IMR-90 (cell line): ENCODE measurements at regions not wholly inside any gene's neighbourhood (a gene's known extent, or its start where the extent isn't known, plus 50 kb on each side); places are given as distances from the start of the nearest gene placed in this dataset.

Source experiments
- ATAC-seq: fragments of 200-7000 bp; cut with Tn5 transposase; 2 replicates; pipeline ENCODE4 v1.9.1; 2020; ENCODE audit warnings: low read depth, mild to moderate bottlenecking, moderate library complexity
- BruUV-seq: library from RNA; stranded (reverse); fragments of 400-500 nt; replicated peaks from 2 replicates; lab custom pipeline; 2021; lab: Mats Ljungman, UMichigan
- CTCF ChIA-PET: fragments of 300-600 bp; formaldehyde crosslinking; extraction: SDS; loops from one replicate; lab custom pipeline; 2021; ENCODE audit warnings: antibody characterized with exemption; lab: Yijun Ruan, JAX
- POLR2A ChIA-PET: fragments of 300-600 bp; sonication (Branson Sonifier 250); formaldehyde crosslinking; loops from one replicate; lab custom pipeline; 2022; ENCODE audit warnings: antibody characterized with exemption; ENCODE audit not compliant: unreplicated experiment; lab: Charles Lee
- DNase-seq: peaks from one replicate; pipeline ENCODE4 v3.0.0; 2013
- H2AFZ ChIP-seq: replicated peaks from 2 replicates; pipeline ENCODE3; 2013; ENCODE audit warnings: low read length, mild to moderate bottlenecking; ENCODE audit not compliant: poor library complexity
- H2AK5ac ChIP-seq: 2 replicates; pipeline ENCODE4 v1.6.1; 2013; ENCODE audit warnings: low read depth, low read length, inconsistent platforms
- H2AK9ac ChIP-seq: replicated peaks from 2 replicates; pipeline ENCODE3; 2013; ENCODE audit warnings: mild to moderate bottlenecking, low read depth, low read length, moderate library complexity; ENCODE audit not compliant: poor library complexity
- H2BK120ac ChIP-seq: 2 replicates; pipeline ENCODE4 v1.6.1; 2013; ENCODE audit warnings: low read depth, low read length, inconsistent platforms
- H2BK15ac ChIP-seq: 3 replicates; pipeline ENCODE4 v1.6.1; 2013; ENCODE audit warnings: low read depth, low read length, inconsistent platforms
- H2BK20ac ChIP-seq: 2 replicates; pipeline ENCODE4 v1.6.1; 2013; ENCODE audit warnings: low read depth, mild to moderate bottlenecking, inconsistent platforms, low read length, moderate library complexity
- H2BK5ac ChIP-seq: 2 replicates; pipeline ENCODE4 v1.6.1; 2013; ENCODE audit warnings: mild to moderate bottlenecking, low read depth, low read length, inconsistent platforms; ENCODE audit not compliant: poor library complexity, severe bottlenecking
- H3K14ac ChIP-seq: replicated peaks from 2 replicates; pipeline ENCODE4 v1.6.1; 2013; ENCODE audit warnings: low read depth, low read length, inconsistent platforms
- H3K18ac ChIP-seq: 2 replicates; pipeline ENCODE4 v1.6.1; 2013; ENCODE audit warnings: low read depth, low read length, control low read depth
- H3K23ac ChIP-seq: 2 replicates; pipeline ENCODE4 v1.6.1; 2013; ENCODE audit warnings: low read depth, low read length, inconsistent platforms
- H3K27ac ChIP-seq: 2 replicates; pipeline ENCODE4 v1.5.1; 2013; ENCODE audit warnings: mild to moderate bottlenecking, control low read depth, low read length; ENCODE audit not compliant: insufficient read depth
- H3K27me3 ChIP-seq: 2 replicates; pipeline ENCODE4 v1.6.1; 2013; ENCODE audit warnings: low read length; ENCODE audit not compliant: control insufficient read depth, insufficient read depth
- H3K36me3 ChIP-seq: 2 replicates; pipeline ENCODE4 v1.6.1; 2013; ENCODE audit warnings: low read length, mixed read lengths; ENCODE audit not compliant: control insufficient read depth, insufficient read depth
- H3K4ac ChIP-seq: 2 replicates; pipeline ENCODE4 v1.6.1; 2013; ENCODE audit warnings: low read depth, low read length, inconsistent platforms
- H3K4me1 ChIP-seq: 2 replicates; pipeline ENCODE4 v1.6.1; 2013; ENCODE audit warnings: low read length, mixed read lengths; ENCODE audit not compliant: control insufficient read depth, insufficient read depth
- H3K4me2 ChIP-seq: 2 replicates; pipeline ENCODE4 v1.6.1; 2013; ENCODE audit warnings: low read depth, mild to moderate bottlenecking, control low read depth, low read length, moderate library complexity
- H3K4me3 ChIP-seq: 2 replicates; pipeline ENCODE4 v1.5.1; 2013; ENCODE audit warnings: low read depth, mild to moderate bottlenecking, control low read depth, low read length, moderate library complexity; ENCODE audit not compliant: insufficient read depth
- H3K56ac ChIP-seq: 2 replicates; pipeline ENCODE4 v1.6.1; 2013; ENCODE audit warnings: low read length, inconsistent platforms; ENCODE audit not compliant: insufficient read depth; ENCODE audit errors: extremely low read depth
- H3K79me1 ChIP-seq, 2 experiments: 2 replicates each; pipeline ENCODE4 v1.6.1; 2013; ENCODE audit warnings: low read length in 2 of 2, inconsistent platforms in 1 of 2, low read depth in 1 of 2
- H3K9ac ChIP-seq: 2 replicates; pipeline ENCODE4 v1.6.1; 2013; ENCODE audit warnings: low read depth, low read length, control low read depth
- H3K9me1 ChIP-seq: 2 replicates; pipeline ENCODE4 v1.6.1; 2013; ENCODE audit warnings: low read length, inconsistent platforms; ENCODE audit not compliant: insufficient read depth
- H3K9me3 ChIP-seq: 2 replicates; pipeline ENCODE4 v1.6.1; 2013; ENCODE audit warnings: low read length; ENCODE audit not compliant: control insufficient read depth, insufficient read depth
- H4K20me1 ChIP-seq: 2 replicates; pipeline ENCODE4 v1.6.1; 2013; ENCODE audit warnings: low read length, inconsistent platforms; ENCODE audit not compliant: insufficient read depth
- H4K5ac ChIP-seq: 2 replicates; pipeline ENCODE4 v1.6.1; 2013; ENCODE audit warnings: mild to moderate bottlenecking, low read depth, low read length, control low read depth
- H4K8ac ChIP-seq, 2 experiments: 2 replicates each; pipeline ENCODE4 v1.6.1; 2013; ENCODE audit warnings: low read depth in 2 of 2, low read length in 2 of 2, control low read depth in 1 of 2, inconsistent platforms in 1 of 2
- H4K91ac ChIP-seq: 2 replicates; pipeline ENCODE4 v1.6.1; 2013; ENCODE audit warnings: low read depth, low read length, inconsistent platforms; ENCODE audit not compliant: insufficient read depth
- CEBPB ChIP-seq: IDR thresholded peaks from 2 replicates; pipeline ENCODE4 v1.6.1; 2012; ENCODE audit warnings: low read depth, low read length, improper control_type of control experiment
- CHD1 ChIP-seq: IDR thresholded peaks from 2 replicates; pipeline ENCODE4 v1.6.1; 2012; ENCODE audit warnings: low read depth, low read length, improper control_type of control experiment
- CTCF ChIP-seq: conservative IDR thresholded peaks from 2 replicates; pipeline ENCODE4 v1.5.1; 2012; ENCODE audit warnings: mild to moderate bottlenecking, low read depth, low read length, improper control_type of control experiment
- FOS ChIP-seq: fragments of 150-350 bp; IDR thresholded peaks from 2 replicates; pipeline ENCODE4 v1.6.1; 2016; ENCODE audit warnings: low read depth, low read length
- RCOR1 ChIP-seq: IDR thresholded peaks from 2 replicates; pipeline ENCODE4 v1.6.1; 2012; ENCODE audit warnings: mild to moderate bottlenecking, low read length, improper control_type of control experiment; ENCODE audit not compliant: insufficient replicate concordance
- WGBS, 2 experiments: methylation state at CpG; one replicate each; pipeline versions ENCODE4 v1.1.5 to v1.1.7; 2013; ENCODE audit warnings: missing lambda C conversion rate in 2 of 2; ENCODE audit not compliant: insufficient read length in 1 of 2; ENCODE audit errors: extremely low coverage in 2 of 2; 5-methylcytosine and 5-hydroxymethylcytosine counted together
- dilution Hi-C: fragments of 300-500 bp; cut with HindIII; formaldehyde crosslinking; loops from one replicate; pipeline ENCODE4 v1.14.3; 2018; ENCODE audit warnings: low sequenced_read_pairs; ENCODE audit not compliant: unreplicated experiment
- in situ Hi-C: fragments of 300-500 bp; cut with MboI; formaldehyde crosslinking; loops from 3 replicates; pipeline ENCODE4 v1.14.3; 2019; ENCODE audit warnings: low sequenced_read_pairs, inconsistent platforms, mixed read lengths
- intact Hi-C: fragments of 100-400 bp; cut with micrococcal nuclease; formaldehyde crosslinking; loops from 2 replicates; pipeline ENCODE4 v1.10.0; 2022

- no peak overlapping the region for H3K27ac ChIP-seq
- BruUV-seq = no TSS peak
- no peak overlapping the region for H2BK5ac ChIP-seq
- H3K4ac ChIP-seq = no peak overlapping the region
- H4K8ac ChIP-seq = no peak overlapping the region
- no peaks in the 10 kb centered on the region for H4K20me1 ChIP-seq
- H3K23ac ChIP-seq = no peak overlapping the region
- POLR2A ChIA-PET = no interaction called here
- H3K4me3 ChIP-seq = no peak overlapping the region
- no CpG with 5 or more reads among the region's 2 CpGs for WGBS, 2 experiments
- no peak overlapping the region for H3K9ac ChIP-seq
- no peaks in the 10 kb centered on the region for H3K9me1 ChIP-seq
- H3K27me3 ChIP-seq = no peaks in the 10 kb centered on the region
- no peak overlapping the region for H3K14ac ChIP-seq
- no peak overlapping the region for H3K18ac ChIP-seq
- intact Hi-C loops = no loop called here
- H2BK20ac ChIP-seq = no peak overlapping the region
- H2AK9ac ChIP-seq = no peak overlapping the region
- H4K91ac ChIP-seq = no peak overlapping the region
- no peak for TF ChIP-seq FOS
- TF ChIP-seq CEBPB = no peak
- TF ChIP-seq CHD1 = no peak
- no peak for TF ChIP-seq RCOR1
- no peak for TF ChIP-seq CTCF
- H2AFZ ChIP-seq = no peak overlapping the region
- CTCF ChIA-PET = no interaction called here
- H2BK120ac ChIP-seq = no peak overlapping the region
- dilution Hi-C loops = no loop called here
- no peaks in the 10 kb centered on the region for H3K79me1 ChIP-seq
- no peak overlapping the region for H3K4me2 ChIP-seq
- no peak overlapping the region for H2BK15ac ChIP-seq
- no peaks in the 10 kb centered on the region for H3K4me1 ChIP-seq
- ATAC-seq (no peak), DNase-seq (no peak)
- in situ Hi-C loops = no loop called here
- H3K9me3 ChIP-seq = no peaks in the 10 kb centered on the region
- H3K36me3 ChIP-seq = no peaks in the 10 kb centered on the region
- no peak overlapping the region for H3K56ac ChIP-seq
- H2AK5ac ChIP-seq = no peak overlapping the region
- H4K5ac ChIP-seq = no peak overlapping the region
These were observed 282.2 kb upstream of the EPHA7 start for GRCh38 chr6:93701526-93701925.
